HepG2 (cell line): ENCODE measurements at regions not wholly inside any gene's neighbourhood (a gene's known extent, or its start where the extent isn't known, plus 50 kb on each side); places are given as distances from the start of the nearest gene placed in this dataset.
A peak's percentile ranks its signal among the peaks of the same experiment; 100 is the strongest.

ENCODE experiments used
- ATF3 ChIP-seq: sonication (generic); formaldehyde crosslinking; IDR thresholded peaks from 2 replicates; pipeline ENCODE4 v1.4.0; 2020; ENCODE audit warnings: missing genetic modification reagents
- CSRNP1 ChIP-seq: sonication (generic); formaldehyde crosslinking; IDR thresholded peaks from 2 replicates; pipeline ENCODE4 v1.8.1; 2023; ENCODE audit warnings: mild to moderate bottlenecking, missing genetic modification reagents
- DRAP1 ChIP-seq: IDR thresholded peaks from 2 replicates; pipeline ENCODE4 v1.6.1; 2016; ENCODE audit warnings: missing genetic modification reagents, missing compliant biosample characterization
- FOXJ3 ChIP-seq: sonication (generic); formaldehyde crosslinking; IDR thresholded peaks from 2 replicates; pipeline ENCODE4 v1.4.0; 2020; ENCODE audit warnings: missing genetic modification reagents, mild to moderate bottlenecking, borderline replicate concordance
- FOXP4 ChIP-seq: sonication (generic); formaldehyde crosslinking; IDR thresholded peaks from 2 replicates; pipeline ENCODE4 v1.4.0; 2020; ENCODE audit warnings: missing genetic modification reagents
- HES4 ChIP-seq: sonication (generic); formaldehyde crosslinking; IDR thresholded peaks from 2 replicates; pipeline ENCODE4 v1.9.0; 2021; ENCODE audit warnings: mild to moderate bottlenecking, missing genetic modification reagents, borderline replicate concordance
- MEF2D ChIP-seq: sonication (generic); formaldehyde crosslinking; IDR thresholded peaks from 2 replicates; pipeline ENCODE4 v1.5.1; 2020; ENCODE audit warnings: mild to moderate bottlenecking, missing genetic modification reagents
- PLRG1 ChIP-seq: fragments of 450-650 bp; conservative IDR thresholded peaks from 2 replicates; pipeline ENCODE4 v1.6.1; 2016
- POLR2AphosphoS2 ChIP-seq: IDR thresholded peaks from 2 replicates; pipeline ENCODE4 v1.6.1; 2011; ENCODE audit warnings: low read depth, low read length, improper control_type of control experiment
- RCOR2 ChIP-seq: IDR thresholded peaks from 2 replicates; pipeline ENCODE4 v1.6.1; 2016; ENCODE audit warnings: missing biosample characterization, missing genetic modification reagents
- SNAI1 ChIP-seq: sonication (generic); formaldehyde crosslinking; IDR thresholded peaks from 2 replicates; pipeline ENCODE4 v1.5.0; 2020; ENCODE audit warnings: mild to moderate bottlenecking, missing genetic modification reagents, borderline replicate concordance
- ZNF256 ChIP-seq: sonication (generic); formaldehyde crosslinking; conservative IDR thresholded peaks from 2 replicates; pipeline ENCODE4 v1.4.0; 2020; ENCODE audit warnings: missing genetic modification reagents
- ZNF547 ChIP-seq: sonication (generic); formaldehyde crosslinking; IDR thresholded peaks from 2 replicates; pipeline ENCODE4 v1.5.1; 2020; ENCODE audit warnings: mild to moderate bottlenecking, missing genetic modification reagents
- ZNF614 ChIP-seq: IDR thresholded peaks from 2 replicates; pipeline ENCODE4 v1.6.1; 2018; ENCODE audit warnings: missing biosample characterization, missing genetic modification reagents, inconsistent platforms, borderline replicate concordance
- ZNF687 ChIP-seq: sonication (generic); formaldehyde crosslinking; IDR thresholded peaks from 2 replicates; pipeline ENCODE4 v1.5.1; 2020; ENCODE audit warnings: mild to moderate bottlenecking, missing genetic modification reagents, moderate library complexity
- ZNF740 ChIP-seq: sonication (generic); formaldehyde crosslinking; IDR thresholded peaks from 2 replicates; pipeline ENCODE4 v1.4.0; 2020; ENCODE audit warnings: missing genetic modification reagents
- ZNF75D ChIP-seq: sonication (generic); formaldehyde crosslinking; IDR thresholded peaks from 2 replicates; pipeline ENCODE4 v1.8.1; 2023; ENCODE audit warnings: missing genetic modification reagents, mild to moderate bottlenecking, borderline replicate concordance

- 0 out of 2 replicates have a peak, but pooled peaks have one; percentile 30 for TF ChIP-seq ZNF547 (CRISPR knock-in tag)
- no peak for TF ChIP-seq ZNF740 (CRISPR knock-in tag)
- no peak for TF ChIP-seq HES4
- TF ChIP-seq FOXP4 (CRISPR knock-in tag), result peak; percentile 74
- TF ChIP-seq ZNF687, result peak; percentile 56
- no peak for TF ChIP-seq ATF3 (CRISPR knock-in tag)
- TF ChIP-seq PLRG1, result no peak
- peak; percentile 28; the same call in 1 of the 2 replicates for TF ChIP-seq ZNF614 (CRISPR knock-in tag)
- peak; percentile 52; the same call in 1 of the 2 replicates for TF ChIP-seq RCOR2
- peak; percentile 17; the same call in 1 of the 2 replicates for TF ChIP-seq MEF2D (CRISPR knock-in tag)
- TF ChIP-seq DRAP1 (CRISPR knock-in tag), result peak; percentile 91
- peak; percentile 63; the same call in 1 of the 2 replicates for TF ChIP-seq POLR2AphosphoS2
- TF ChIP-seq FOXJ3 (CRISPR knock-in tag), result peak; percentile 49; the same call in 1 of the 2 replicates
- peak; percentile 15; the same call in 1 of the 2 replicates for TF ChIP-seq SNAI1 (CRISPR knock-in tag)
- no peak for TF ChIP-seq ZNF75D (CRISPR knock-in tag)
- 0 out of 2 replicates have a peak, but pooled peaks have one; percentile 9 for TF ChIP-seq ZNF256 (CRISPR knock-in tag)
- TF ChIP-seq CSRNP1 (CRISPR knock-in tag), result no peak
These were observed 433.8 kb upstream of the CDH9 start (continued) for GRCh38 chr5:27472000-27472763.
